ENCODE measurements at regions not wholly inside any gene's neighbourhood (a gene's known extent, or its start where the extent isn't known, plus 50 kb on each side); places are given as distances from the start of the nearest gene placed in this dataset.

DNA sequence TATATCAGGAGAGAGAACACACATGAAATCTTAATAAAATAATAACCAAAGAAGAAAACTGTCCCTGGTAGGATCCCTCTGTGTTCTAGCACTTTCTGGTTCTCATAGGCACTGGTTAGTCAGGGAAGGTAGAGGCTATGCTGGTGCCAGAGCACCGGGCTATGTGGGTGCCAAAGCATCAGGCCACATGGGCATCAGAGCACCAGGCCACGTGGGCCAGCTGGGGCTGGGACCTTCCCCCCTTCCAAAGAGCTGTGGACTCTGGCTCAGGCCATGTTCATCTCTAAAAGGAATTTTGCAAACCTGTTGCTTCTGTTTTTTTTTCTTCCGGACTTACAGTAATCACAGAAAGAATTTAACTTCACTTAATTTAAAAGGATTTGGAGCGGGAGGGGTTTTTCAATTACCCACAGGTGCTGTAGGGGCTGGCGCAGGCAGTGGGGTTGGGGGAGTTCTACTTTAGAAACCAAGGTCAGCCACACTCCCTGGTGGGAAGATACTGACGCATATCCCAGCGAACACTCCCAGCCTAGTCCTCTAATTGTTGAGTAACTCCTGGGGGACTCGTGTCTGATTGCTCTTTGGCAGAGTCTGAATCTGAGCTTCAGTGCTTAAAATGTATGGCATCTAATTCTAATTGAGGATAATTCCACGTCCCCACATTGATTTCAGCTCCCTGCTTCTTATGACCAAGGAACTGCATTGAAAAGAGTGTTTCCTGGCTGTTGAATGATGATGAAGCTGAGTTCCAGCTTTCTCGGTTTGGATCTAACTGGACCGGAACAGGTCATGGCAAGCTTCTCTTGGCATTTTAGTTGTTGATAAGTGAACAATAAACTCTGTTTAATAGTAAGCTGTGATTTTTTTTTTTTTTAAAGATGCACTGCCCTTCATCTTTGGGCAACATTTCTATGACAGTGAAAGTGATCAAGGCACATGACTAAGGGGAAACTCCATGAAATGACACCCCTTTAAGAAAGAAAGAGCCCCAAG is 110.7 kb upstream of the FZD8 start:
- TF ChIP-seq, protein P1, sequence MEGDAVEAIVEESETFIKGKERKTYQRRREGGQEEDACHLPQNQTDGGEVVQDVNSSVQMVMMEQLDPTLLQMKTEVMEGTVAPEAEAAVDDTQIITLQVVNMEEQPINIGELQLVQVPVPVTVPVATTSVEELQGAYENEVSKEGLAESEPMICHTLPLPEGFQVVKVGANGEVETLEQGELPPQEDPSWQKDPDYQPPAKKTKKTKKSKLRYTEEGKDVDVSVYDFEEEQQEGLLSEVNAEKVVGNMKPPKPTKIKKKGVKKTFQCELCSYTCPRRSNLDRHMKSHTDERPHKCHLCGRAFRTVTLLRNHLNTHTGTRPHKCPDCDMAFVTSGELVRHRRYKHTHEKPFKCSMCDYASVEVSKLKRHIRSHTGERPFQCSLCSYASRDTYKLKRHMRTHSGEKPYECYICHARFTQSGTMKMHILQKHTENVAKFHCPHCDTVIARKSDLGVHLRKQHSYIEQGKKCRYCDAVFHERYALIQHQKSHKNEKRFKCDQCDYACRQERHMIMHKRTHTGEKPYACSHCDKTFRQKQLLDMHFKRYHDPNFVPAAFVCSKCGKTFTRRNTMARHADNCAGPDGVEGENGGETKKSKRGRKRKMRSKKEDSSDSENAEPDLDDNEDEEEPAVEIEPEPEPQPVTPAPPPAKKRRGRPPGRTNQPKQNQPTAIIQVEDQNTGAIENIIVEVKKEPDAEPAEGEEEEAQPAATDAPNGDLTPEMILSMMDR (IDR thresholded peaks at IDR 0.05; ENCODE audit: low read depth, low read length) = no peak
- no peak for TF ChIP-seq EZH2phosphoT487 (IDR thresholded peaks at IDR 0.05; ENCODE audit: low read depth)

Measured in OCI-LY3 (cell line).